ENCODE measurements at regions not wholly inside any gene's neighbourhood (a gene's known extent, or its start where the extent isn't known, plus 50 kb on each side); places are given as distances from the start of the nearest gene placed in this dataset.

- no peak for DNase-seq (ENCODE audit: low read depth)
- TF ChIP-seq, protein P1, sequence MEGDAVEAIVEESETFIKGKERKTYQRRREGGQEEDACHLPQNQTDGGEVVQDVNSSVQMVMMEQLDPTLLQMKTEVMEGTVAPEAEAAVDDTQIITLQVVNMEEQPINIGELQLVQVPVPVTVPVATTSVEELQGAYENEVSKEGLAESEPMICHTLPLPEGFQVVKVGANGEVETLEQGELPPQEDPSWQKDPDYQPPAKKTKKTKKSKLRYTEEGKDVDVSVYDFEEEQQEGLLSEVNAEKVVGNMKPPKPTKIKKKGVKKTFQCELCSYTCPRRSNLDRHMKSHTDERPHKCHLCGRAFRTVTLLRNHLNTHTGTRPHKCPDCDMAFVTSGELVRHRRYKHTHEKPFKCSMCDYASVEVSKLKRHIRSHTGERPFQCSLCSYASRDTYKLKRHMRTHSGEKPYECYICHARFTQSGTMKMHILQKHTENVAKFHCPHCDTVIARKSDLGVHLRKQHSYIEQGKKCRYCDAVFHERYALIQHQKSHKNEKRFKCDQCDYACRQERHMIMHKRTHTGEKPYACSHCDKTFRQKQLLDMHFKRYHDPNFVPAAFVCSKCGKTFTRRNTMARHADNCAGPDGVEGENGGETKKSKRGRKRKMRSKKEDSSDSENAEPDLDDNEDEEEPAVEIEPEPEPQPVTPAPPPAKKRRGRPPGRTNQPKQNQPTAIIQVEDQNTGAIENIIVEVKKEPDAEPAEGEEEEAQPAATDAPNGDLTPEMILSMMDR (IDR thresholded peaks at IDR 0.05; ENCODE audit: low read depth, low read length, missing control alignments), result no peak
- H3K4me3 ChIP-seq (ENCODE audit: low read depth, low read length), result no peak overlapping the region
Measured at GRCh38 chr10:89916468-89917215, 215.3 kb downstream of the KIF20B start.

DNA sequence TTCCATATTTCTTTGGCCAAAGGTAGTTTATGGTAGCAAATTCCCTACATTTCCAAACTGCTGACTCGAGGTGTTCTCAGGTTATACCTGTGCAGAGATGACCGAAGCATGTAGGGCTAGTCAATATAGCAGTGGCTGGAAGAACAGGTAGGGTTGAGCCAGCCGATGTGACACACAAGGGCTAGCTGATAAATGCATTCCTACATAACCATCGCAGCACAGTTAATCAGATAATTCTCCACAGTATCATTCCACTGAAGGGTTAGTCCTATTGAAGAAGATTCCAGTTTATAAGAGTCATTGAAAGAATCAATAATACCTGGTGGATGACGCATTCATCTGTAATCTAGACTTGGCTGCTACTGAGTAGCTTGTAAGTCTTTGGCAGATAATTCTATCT lies 220.0 kb downstream of the KIF20B start:
- H3K4me3 ChIP-seq (ENCODE audit: low read depth, low read length), result no peak overlapping the region
- DNase-seq (ENCODE audit: low read depth), result no peak
- TF ChIP-seq, protein P1 (IDR thresholded peaks at IDR 0.05; ENCODE audit: low read depth, low read length, missing control alignments), result no peak

GRCh38 chr10:89923661-89924060 lies 222.3 kb downstream of the KIF20B start:
- TF ChIP-seq, protein P1 (IDR thresholded peaks at IDR 0.05; ENCODE audit: low read depth, low read length, missing control alignments), result no peak
- no peak for DNase-seq (ENCODE audit: low read depth)
- H3K4me3 ChIP-seq (ENCODE audit: low read depth, low read length), result no peak overlapping the region

DNA sequence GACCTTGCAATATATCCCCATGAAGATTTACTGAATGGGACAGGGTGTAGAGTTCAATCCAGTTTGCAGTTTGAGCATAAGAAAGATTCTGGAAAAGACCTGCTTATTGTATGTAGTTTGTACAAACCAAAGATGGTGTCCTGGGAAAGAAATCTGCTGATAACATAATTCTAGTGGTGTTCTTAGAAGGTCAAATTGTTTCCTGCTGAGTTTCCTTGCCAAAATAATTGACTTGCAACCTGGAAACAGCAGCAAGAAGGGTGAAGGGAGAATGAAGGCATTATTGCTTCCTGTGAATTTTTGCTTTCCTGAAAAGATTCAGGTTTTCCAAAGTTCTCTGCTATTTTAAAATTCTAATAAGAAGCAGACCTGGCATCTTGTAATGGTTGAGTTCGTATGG lies 222.9 kb downstream of the KIF20B start:
- DNase-seq (ENCODE audit: low read depth), result no peak
- no peak overlapping the region for H3K4me3 ChIP-seq (ENCODE audit: low read depth, low read length)
- TF ChIP-seq, protein P1 (IDR thresholded peaks at IDR 0.05; ENCODE audit: low read depth, low read length, missing control alignments), result no peak

DNA sequence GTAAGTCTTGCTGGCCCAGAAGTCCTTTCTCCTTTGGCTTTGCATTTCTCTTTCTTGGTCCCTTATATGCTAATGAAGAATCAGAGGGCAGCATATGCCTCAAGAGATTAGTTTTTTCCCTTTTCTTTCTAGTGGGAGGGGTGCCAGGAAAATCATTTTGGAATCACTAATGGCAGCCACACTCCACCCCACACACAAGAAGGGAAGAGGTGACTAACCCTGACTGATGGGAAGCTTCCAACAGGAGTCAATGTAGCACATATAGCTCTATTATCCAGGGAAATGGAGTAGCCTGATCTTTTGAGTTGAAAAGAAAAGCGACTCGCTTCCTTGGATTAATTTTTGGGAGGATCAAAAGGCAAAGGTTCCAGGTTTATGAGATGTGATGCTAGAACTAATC lies 225.3 kb downstream of the KIF20B start:
- TF ChIP-seq, protein P1 (IDR thresholded peaks at IDR 0.05; ENCODE audit: low read depth, low read length, missing control alignments), result no peak
- DNase-seq (ENCODE audit: low read depth), result no peak
- H3K4me3 ChIP-seq (ENCODE audit: low read depth, low read length), result no peak overlapping the region

GRCh38 chr10:89929282-89930026 lies 228.1 kb downstream of the KIF20B start:
- TF ChIP-seq, protein P1 (IDR thresholded peaks at IDR 0.05; ENCODE audit: low read depth, low read length, missing control alignments), result no peak
- no peak overlapping the region for H3K4me3 ChIP-seq (ENCODE audit: low read depth, low read length)
- DNase-seq (ENCODE audit: low read depth), result no peak

Measured in GM12864 (cell line).